Lower lobe of right lung (tissue), 2 donors: ENCODE measurements at regions not wholly inside any gene's neighbourhood (a gene's known extent, or its start where the extent isn't known, plus 50 kb on each side); places are given as distances from the start of the nearest gene placed in this dataset.

Source experiments
- ATAC-seq, 2 donors: fragments of 200-7000 bp; cut with Tn5 transposase; one replicate each; pipeline ENCODE4 v1.9.1; 2020 to 2022; ENCODE audit warnings: mild to moderate bottlenecking in 2 of 2, moderate library complexity in 2 of 2
- DNase-seq: peaks from one replicate; pipeline ENCODE4 v3.0.0-alpha.2; 2020
- H3K27ac ChIP-seq: fragments of 200-600 bp; one replicate; pipeline ENCODE4 v1.8.0; 2022
- H3K27me3 ChIP-seq: fragments of 200-600 bp; one replicate; pipeline ENCODE4 v1.8.0; 2022; ENCODE audit warnings: low read depth
- H3K36me3 ChIP-seq: fragments of 200-600 bp; one replicate; pipeline ENCODE4 v1.8.0; 2022; ENCODE audit warnings: mild to moderate bottlenecking
- H3K4me1 ChIP-seq: fragments of 200-600 bp; one replicate; pipeline ENCODE4 v1.8.0; 2022
- H3K4me3 ChIP-seq: fragments of 200-600 bp; one replicate; pipeline ENCODE4 v1.8.0; 2022; ENCODE audit warnings: mild to moderate bottlenecking
- H3K9me3 ChIP-seq: fragments of 200-600 bp; one replicate; pipeline ENCODE4 v1.8.0; 2022
- intact Hi-C: fragments of 100-400 bp; cut with DNase I; formaldehyde crosslinking; loops from one replicate; pipeline ENCODE4 v1.11.0; 2022
- TF ChIP-seq, protein P1 (sequence below): fragments of 200-600 bp; IDR thresholded peaks from one replicate; pipeline ENCODE4 v1.8.0; 2022; ENCODE audit warnings: antibody characterized with exemption, mild to moderate bottlenecking
- donor health status: DM: no; HTN: yes; CAD: no; lungs with severe emphysema.

DNA sequence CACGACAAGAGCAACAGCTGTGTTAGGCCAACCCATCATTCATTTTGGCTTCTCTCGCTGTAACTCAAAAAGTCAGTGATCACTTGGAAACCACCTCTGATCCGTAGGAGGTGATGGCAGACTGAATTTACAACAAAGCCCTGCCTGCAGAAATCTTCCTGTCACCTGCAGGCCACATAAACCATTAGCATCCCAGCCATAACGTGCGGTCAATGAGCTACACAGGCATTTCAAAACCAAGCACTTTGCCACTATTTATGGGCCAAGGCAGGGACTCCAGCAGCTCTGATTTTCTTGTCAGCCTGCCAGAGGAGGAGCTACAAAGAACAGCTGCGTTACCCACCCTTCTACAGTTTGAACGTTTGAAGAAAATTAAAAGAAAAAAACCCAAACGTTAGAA is 228.1 kb upstream of the PPARGC1A start:
- intact Hi-C loops = no loop called here
- no peak for DNase-seq

DNA sequence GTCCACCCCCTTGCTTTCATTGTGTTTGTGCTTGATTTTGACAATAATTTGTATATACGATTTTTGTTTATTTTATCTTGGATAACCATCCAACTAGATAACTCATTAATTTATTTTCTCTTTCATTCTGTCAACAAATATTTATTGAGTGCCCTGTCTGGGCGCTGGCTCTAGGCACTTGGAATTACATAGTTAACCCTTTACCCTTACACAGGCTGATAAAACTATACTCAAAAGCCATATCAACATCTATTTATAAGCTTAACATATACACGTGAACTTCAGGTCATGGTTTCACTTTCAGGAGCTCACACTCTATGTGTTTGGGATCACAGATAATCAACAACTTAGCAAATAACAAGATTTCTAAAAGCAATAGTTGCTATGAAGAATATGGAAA is 226.3 kb upstream of the PPARGC1A start:
- Histone ChIP-seq H3K4me1 (no peaks in the 10 kb centered on the region), H3K4me3 (no peak overlapping the region), H3K27me3 (no peaks in the 10 kb centered on the region), H3K27ac (no peak overlapping the region), H3K36me3 (no peaks in the 10 kb centered on the region), H3K9me3 (no peaks in the 10 kb centered on the region)
- ATAC-seq (no peak), DNase-seq (no peak)
- TF ChIP-seq, protein P1, sequence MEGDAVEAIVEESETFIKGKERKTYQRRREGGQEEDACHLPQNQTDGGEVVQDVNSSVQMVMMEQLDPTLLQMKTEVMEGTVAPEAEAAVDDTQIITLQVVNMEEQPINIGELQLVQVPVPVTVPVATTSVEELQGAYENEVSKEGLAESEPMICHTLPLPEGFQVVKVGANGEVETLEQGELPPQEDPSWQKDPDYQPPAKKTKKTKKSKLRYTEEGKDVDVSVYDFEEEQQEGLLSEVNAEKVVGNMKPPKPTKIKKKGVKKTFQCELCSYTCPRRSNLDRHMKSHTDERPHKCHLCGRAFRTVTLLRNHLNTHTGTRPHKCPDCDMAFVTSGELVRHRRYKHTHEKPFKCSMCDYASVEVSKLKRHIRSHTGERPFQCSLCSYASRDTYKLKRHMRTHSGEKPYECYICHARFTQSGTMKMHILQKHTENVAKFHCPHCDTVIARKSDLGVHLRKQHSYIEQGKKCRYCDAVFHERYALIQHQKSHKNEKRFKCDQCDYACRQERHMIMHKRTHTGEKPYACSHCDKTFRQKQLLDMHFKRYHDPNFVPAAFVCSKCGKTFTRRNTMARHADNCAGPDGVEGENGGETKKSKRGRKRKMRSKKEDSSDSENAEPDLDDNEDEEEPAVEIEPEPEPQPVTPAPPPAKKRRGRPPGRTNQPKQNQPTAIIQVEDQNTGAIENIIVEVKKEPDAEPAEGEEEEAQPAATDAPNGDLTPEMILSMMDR = no peak
- intact Hi-C loops = no loop called here

More for the DNA sequence above, 228.1 kb upstream of the PPARGC1A start:
- ATAC-seq = no peak
- Histone ChIP-seq H3K4me3 (no peak overlapping the region), H3K9me3 (no peaks in the 10 kb centered on the region), H3K27me3 (no peaks in the 10 kb centered on the region), H3K36me3 (no peaks in the 10 kb centered on the region), H3K4me1 (no peaks in the 10 kb centered on the region), H3K27ac (no peak overlapping the region)
- TF ChIP-seq, protein P1 = no peak

- H3K9me3 ChIP-seq = no peaks in the 10 kb centered on the region
- DNase-seq (no peak), ATAC-seq (no peak)
- intact Hi-C loops = no loop called here
- TF ChIP-seq, protein P1 = no peak
- H3K4me3 ChIP-seq = no peak overlapping the region
- H3K27me3 ChIP-seq = no peaks in the 10 kb centered on the region
- H3K36me3 ChIP-seq = no peaks in the 10 kb centered on the region
- H3K27ac ChIP-seq = no peak overlapping the region
- H3K4me1 ChIP-seq = no peaks in the 10 kb centered on the region
Measured at GRCh38 chr4:24114919-24115500, 225.2 kb upstream of the PPARGC1A start.

DNA sequence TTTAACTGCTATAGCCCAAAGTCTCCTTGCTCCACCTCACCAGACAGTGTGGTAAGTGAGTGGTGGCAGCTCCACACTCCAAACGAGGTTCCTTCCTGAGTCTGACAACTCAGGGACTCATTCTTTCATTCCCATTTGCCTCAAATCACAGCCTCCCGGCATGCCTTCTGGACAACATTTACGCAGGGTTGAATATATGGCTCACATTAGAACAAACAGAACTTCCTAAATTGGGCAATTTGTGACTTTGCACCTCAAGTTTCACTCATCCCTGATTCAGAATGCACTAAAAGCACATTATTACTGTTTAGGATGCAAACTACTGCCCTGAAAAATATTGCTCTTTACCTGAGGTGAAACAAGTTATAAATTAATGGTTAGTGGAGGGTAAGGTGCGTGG is 224.6 kb upstream of the PPARGC1A start:
- DNase-seq (no peak), ATAC-seq (no peak)
- Histone ChIP-seq H3K27ac (no peak overlapping the region), H3K27me3 (no peaks in the 10 kb centered on the region), H3K9me3 (no peaks in the 10 kb centered on the region), H3K4me1 (no peaks in the 10 kb centered on the region), H3K36me3 (no peaks in the 10 kb centered on the region), H3K4me3 (no peak overlapping the region)
- TF ChIP-seq, protein P1 = no peak
- intact Hi-C loops = no loop called here

- no peaks in the 10 kb centered on the region for H3K36me3 ChIP-seq
- no peak overlapping the region for H3K27ac ChIP-seq
- H3K4me3 ChIP-seq = no peak overlapping the region
- no peak for ATAC-seq
- intact Hi-C loops = no loop called here
- TF ChIP-seq, protein P1 = no peak
- no peaks in the 10 kb centered on the region for H3K9me3 ChIP-seq
- DNase-seq = no peak
- no peaks in the 10 kb centered on the region for H3K27me3 ChIP-seq
- H3K4me1 ChIP-seq = no peaks in the 10 kb centered on the region
Measured at GRCh38 chr4:24112466-24112865, 222.6 kb upstream of the PPARGC1A start.
